DND-41 (cell line): ENCODE measurements at regions not wholly inside any gene's neighbourhood (a gene's known extent, or its start where the extent isn't known, plus 50 kb on each side); places are given as distances from the start of the nearest gene placed in this dataset.

Source experiments
- EZH2 ChIP-seq: IDR thresholded peaks from 3 replicates; pipeline ENCODE4 v1.6.1; 2012; ENCODE audit warnings: borderline replicate concordance, low read depth, mild to moderate bottlenecking, moderate library complexity, low read length, inconsistent platforms; ENCODE audit not compliant: severe bottlenecking
- TF ChIP-seq, protein P1 (sequence below): IDR thresholded peaks from 2 replicates; pipeline ENCODE4 v1.5.1; 2012; ENCODE audit warnings: borderline replicate concordance, low read length, moderate library complexity, mild to moderate bottlenecking; ENCODE audit not compliant: poor library complexity, severe bottlenecking; ENCODE audit errors: extremely low read depth

DNA sequence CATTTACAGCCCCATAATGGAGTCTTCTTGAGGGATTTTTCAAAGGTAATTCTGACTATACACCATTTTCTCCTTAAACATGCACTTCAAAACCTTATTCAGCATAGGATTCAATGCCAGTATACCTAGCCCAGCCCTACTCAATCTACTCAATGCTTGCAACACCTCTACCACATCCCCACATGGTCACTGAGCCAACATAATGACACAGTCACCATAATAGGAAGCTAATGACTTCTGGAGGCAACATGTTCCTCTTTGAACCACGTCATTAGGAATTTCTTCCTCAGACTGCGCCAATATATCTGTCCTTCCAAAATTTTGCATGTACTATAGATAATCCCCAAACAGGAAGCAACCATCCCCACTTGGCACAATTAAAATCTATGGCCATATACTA is 153.9 kb upstream of the SETMAR start:
- TF ChIP-seq, protein P1, sequence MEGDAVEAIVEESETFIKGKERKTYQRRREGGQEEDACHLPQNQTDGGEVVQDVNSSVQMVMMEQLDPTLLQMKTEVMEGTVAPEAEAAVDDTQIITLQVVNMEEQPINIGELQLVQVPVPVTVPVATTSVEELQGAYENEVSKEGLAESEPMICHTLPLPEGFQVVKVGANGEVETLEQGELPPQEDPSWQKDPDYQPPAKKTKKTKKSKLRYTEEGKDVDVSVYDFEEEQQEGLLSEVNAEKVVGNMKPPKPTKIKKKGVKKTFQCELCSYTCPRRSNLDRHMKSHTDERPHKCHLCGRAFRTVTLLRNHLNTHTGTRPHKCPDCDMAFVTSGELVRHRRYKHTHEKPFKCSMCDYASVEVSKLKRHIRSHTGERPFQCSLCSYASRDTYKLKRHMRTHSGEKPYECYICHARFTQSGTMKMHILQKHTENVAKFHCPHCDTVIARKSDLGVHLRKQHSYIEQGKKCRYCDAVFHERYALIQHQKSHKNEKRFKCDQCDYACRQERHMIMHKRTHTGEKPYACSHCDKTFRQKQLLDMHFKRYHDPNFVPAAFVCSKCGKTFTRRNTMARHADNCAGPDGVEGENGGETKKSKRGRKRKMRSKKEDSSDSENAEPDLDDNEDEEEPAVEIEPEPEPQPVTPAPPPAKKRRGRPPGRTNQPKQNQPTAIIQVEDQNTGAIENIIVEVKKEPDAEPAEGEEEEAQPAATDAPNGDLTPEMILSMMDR, result no peak
- TF ChIP-seq EZH2, result no peak
